CD4-positive, CD25-positive, alpha-beta regulatory T cell (primary cell): ENCODE measurements at regions not wholly inside any gene's neighbourhood (a gene's known extent, or its start where the extent isn't known, plus 50 kb on each side); places are given as distances from the start of the nearest gene placed in this dataset.

ENCODE experiments used
- ATAC-seq, 2 donors: fragments of 150-1000 bp; cut with Tn5 transposase; one replicate each; pipeline ENCODE4 v1.10.0; 2021; ENCODE audit warnings: low read depth in 2 of 2, moderate number of reproducible peaks in 2 of 2, moderate library complexity in 1 of 2
- DNase-seq, 3 donors: peaks; one replicate each; pipeline versions ENCODE4 v3.0.0 to v3.0.0-alpha.2; 2012 to 2022; ENCODE audit warnings: mixed read lengths in 1 of 3
- H3K27ac ChIP-seq: one replicate; pipeline ENCODE4 v1.7.0; 2013; ENCODE audit warnings: mild to moderate bottlenecking, low read length; ENCODE audit not compliant: insufficient read depth, poor library complexity, severe bottlenecking
- H3K27me3 ChIP-seq: one replicate; pipeline ENCODE4 v1.7.0; 2013; ENCODE audit warnings: low read length; ENCODE audit not compliant: control insufficient read depth, insufficient read depth
- H3K36me3 ChIP-seq: one replicate; pipeline ENCODE4 v1.7.0; 2013; ENCODE audit warnings: mild to moderate bottlenecking, low read length, moderate library complexity; ENCODE audit not compliant: control insufficient read depth, insufficient read depth
- H3K4me1 ChIP-seq: 2 replicates; pipeline ENCODE4 v1.7.0; 2013; ENCODE audit warnings: mild to moderate bottlenecking, low read length; ENCODE audit not compliant: insufficient read depth, control insufficient read depth, poor library complexity, severe bottlenecking
- H3K4me3 ChIP-seq: one replicate; pipeline ENCODE4 v1.7.0; 2013; ENCODE audit warnings: low read depth, mild to moderate bottlenecking, low read length, moderate library complexity
- H3K9me3 ChIP-seq, 2 experiments: 1 replicate in 1 of 2; 2 replicates in 1 of 2; pipeline ENCODE4 v1.7.0; 2013; ENCODE audit warnings: low read length in 2 of 2, mild to moderate bottlenecking in 1 of 2, moderate library complexity in 1 of 2; ENCODE audit not compliant: control insufficient read depth in 2 of 2
- H3K27ac Mint-ChIP-seq, 3 donors: one replicate each; pipeline ENCODE4 v1.8.0; 2020 to 2022; ENCODE audit warnings: mild to moderate bottlenecking in 3 of 3, mixed read lengths in 3 of 3, moderate library complexity in 2 of 3
- H3K27me3 Mint-ChIP-seq: one replicate; pipeline ENCODE4 v1.8.0; 2022; ENCODE audit warnings: mild to moderate bottlenecking, mixed read lengths
- H3K36me3 Mint-ChIP-seq: one replicate; pipeline ENCODE4 v1.8.0; 2020; ENCODE audit warnings: mixed read lengths
- H3K4me1 Mint-ChIP-seq, 4 donors: one replicate each; pipeline ENCODE4 v1.8.0; 2020 to 2022; ENCODE audit warnings: mixed read lengths in 4 of 4, mild to moderate bottlenecking in 1 of 4
- H3K4me3 Mint-ChIP-seq, 4 donors: one replicate each; pipeline ENCODE4 v1.8.0; 2020 to 2022; ENCODE audit warnings: mild to moderate bottlenecking in 4 of 4, mixed read lengths in 4 of 4, moderate library complexity in 3 of 4
- H3K9me3 Mint-ChIP-seq, 7 donors: one replicate each; pipeline ENCODE4 v1.8.0; 2020 to 2022; ENCODE audit warnings: mixed read lengths in 7 of 7, mild to moderate bottlenecking in 3 of 7, moderate library complexity in 2 of 7

GRCh38 chr9:104258296-104259011 lies 164.3 kb downstream of the SMC2 start:
- no peak overlapping the region for H3K27ac Mint-ChIP-seq
- no peak for DNase-seq

GRCh38 chr9:104260004-104260403 lies 165.9 kb downstream of the SMC2 start:
- ATAC-seq (no peak), DNase-seq (no peak)

More at GRCh38 chr9:104258296-104259011, 164.3 kb downstream of the SMC2 start:
- no peak for ATAC-seq
- Histone ChIP-seq H3K4me1 (no peaks in the 10 kb centered on the region), H3K4me3 (no peak overlapping the region), H3K27ac (no peak overlapping the region), H3K27me3 (no peaks in the 10 kb centered on the region), H3K36me3 (no peaks in the 10 kb centered on the region), H3K9me3 (no peaks in the 10 kb centered on the region)
- Mint-ChIP-seq H3K36me3 (no peaks in the 10 kb centered on the region), H3K4me3 (no peak overlapping the region), H3K27me3 (no peaks in the 10 kb centered on the region), H3K9me3 (peaks cover 0 to 3% (median 0%) of the 10 kb centered on the region in 7 donors), H3K4me1 (no peaks in the 10 kb centered on the region)

GRCh38 chr9:104263942-104264341 lies 169.8 kb downstream of the SMC2 start:
- H3K9me3 ChIP-seq: no peaks in the 10 kb centered on the region
- no peaks in the 10 kb centered on the region for H3K36me3 ChIP-seq
- DNase-seq (no peak), ATAC-seq (no peak)
- H3K27ac ChIP-seq: no peak overlapping the region
- Mint-ChIP-seq H3K36me3 (no peaks in the 10 kb centered on the region), H3K4me1 (no peaks in the 10 kb centered on the region), H3K9me3 (peaks cover 0 to 4% (median 0%) of the 10 kb centered on the region in 7 donors), H3K27ac (no peak overlapping the region), H3K27me3 (no peaks in the 10 kb centered on the region), H3K4me3 (no peak overlapping the region)
- H3K4me3 ChIP-seq: no peak overlapping the region
- H3K4me1 ChIP-seq: no peaks in the 10 kb centered on the region
- H3K27me3 ChIP-seq: no peaks in the 10 kb centered on the region

More at GRCh38 chr9:104260004-104260403, 165.9 kb downstream of the SMC2 start:
- H3K9me3 Mint-ChIP-seq: peaks cover 0 to 2% (median 0%) of the 10 kb centered on the region in 7 donors
- Histone ChIP-seq H3K27ac (no peak overlapping the region), H3K4me1 (no peaks in the 10 kb centered on the region), H3K36me3 (no peaks in the 10 kb centered on the region), H3K27me3 (no peaks in the 10 kb centered on the region), H3K9me3 (no peaks in the 10 kb centered on the region), H3K4me3 (no peak overlapping the region)
- H3K27me3 Mint-ChIP-seq: no peaks in the 10 kb centered on the region
- no peak overlapping the region for H3K4me3 Mint-ChIP-seq
- H3K36me3 Mint-ChIP-seq: no peaks in the 10 kb centered on the region
- H3K27ac Mint-ChIP-seq: no peak overlapping the region
- no peaks in the 10 kb centered on the region for H3K4me1 Mint-ChIP-seq

- Mint-ChIP-seq H3K27me3 (no peaks in the 10 kb centered on the region), H3K4me1 (no peaks in the 10 kb centered on the region), H3K9me3 (peaks cover 0 to 4% (median 0%) of the 10 kb centered on the region in 7 donors), H3K4me3 (no peak overlapping the region), H3K27ac (no peak overlapping the region), H3K36me3 (no peaks in the 10 kb centered on the region)
- Histone ChIP-seq H3K4me1 (no peaks in the 10 kb centered on the region), H3K27me3 (no peaks in the 10 kb centered on the region), H3K9me3 (no peaks in the 10 kb centered on the region), H3K36me3 (no peaks in the 10 kb centered on the region), H3K4me3 (no peak overlapping the region), H3K27ac (no peak overlapping the region)
- ATAC-seq (no peak), DNase-seq (no peak)
These were observed 170.3 kb downstream of the SMC2 start for GRCh38 chr9:104264431-104264830.

GRCh38 chr9:104269374-104269773 lies 175.3 kb downstream of the SMC2 start:
- Histone ChIP-seq H3K36me3 (no peaks in the 10 kb centered on the region), H3K27me3 (no peaks in the 10 kb centered on the region), H3K9me3 (no peaks in the 10 kb centered on the region), H3K4me3 (no peak overlapping the region), H3K4me1 (no peaks in the 10 kb centered on the region), H3K27ac (no peak overlapping the region)
- H3K27ac Mint-ChIP-seq: no peak overlapping the region
- H3K4me3 Mint-ChIP-seq: no peak overlapping the region
- H3K27me3 Mint-ChIP-seq: no peaks in the 10 kb centered on the region
- no peaks in the 10 kb centered on the region for H3K4me1 Mint-ChIP-seq
- H3K36me3 Mint-ChIP-seq: no peaks in the 10 kb centered on the region
- peaks cover 0 to 4% (median 2%) of the 10 kb centered on the region in 7 donors for H3K9me3 Mint-ChIP-seq
- DNase-seq: no peak
- ATAC-seq: no peak

- no peaks in the 10 kb centered on the region for H3K27me3 Mint-ChIP-seq
- Histone ChIP-seq H3K27ac (no peak overlapping the region), H3K9me3 (no peaks in the 10 kb centered on the region), H3K4me1 (no peaks in the 10 kb centered on the region), H3K27me3 (no peaks in the 10 kb centered on the region), H3K4me3 (no peak overlapping the region), H3K36me3 (no peaks in the 10 kb centered on the region)
- no peak overlapping the region for H3K4me3 Mint-ChIP-seq
- no peak for ATAC-seq
- DNase-seq: no peak
- H3K4me1 Mint-ChIP-seq: no peaks in the 10 kb centered on the region
- H3K27ac Mint-ChIP-seq: no peak overlapping the region
- H3K36me3 Mint-ChIP-seq: no peaks in the 10 kb centered on the region
- peaks cover 0 to 4% (median 2%) of the 10 kb centered on the region in 7 donors for H3K9me3 Mint-ChIP-seq
These were observed 176.2 kb downstream of the SMC2 start for GRCh38 chr9:104269996-104270963.

GRCh38 chr9:104276709-104277245 lies 182.7 kb downstream of the SMC2 start:
- Mint-ChIP-seq H3K36me3 (no peaks in the 10 kb centered on the region), H3K27ac (no peak overlapping the region), H3K4me3 (no peak overlapping the region), H3K27me3 (no peaks in the 10 kb centered on the region), H3K9me3 (peaks cover 0 to 4% (median 0%) of the 10 kb centered on the region in 7 donors), H3K4me1 (no peaks in the 10 kb centered on the region)
- no peaks in the 10 kb centered on the region for H3K4me1 ChIP-seq
- DNase-seq: no peak
- no peaks in the 10 kb centered on the region for H3K9me3 ChIP-seq
- no peak overlapping the region for H3K4me3 ChIP-seq
- no peak for ATAC-seq
- no peak overlapping the region for H3K27ac ChIP-seq
- H3K36me3 ChIP-seq: no peaks in the 10 kb centered on the region
- H3K27me3 ChIP-seq: no peaks in the 10 kb centered on the region
